WERI-Rb-1 (cell line): ENCODE measurements at regions not wholly inside any gene's neighbourhood (a gene's known extent, or its start where the extent isn't known, plus 50 kb on each side); places are given as distances from the start of the nearest gene placed in this dataset.
A peak's percentile ranks its signal among the peaks of the same experiment; 100 is the strongest.
"Not testable (repeated sequence)": the region's sequence is repeated elsewhere in the genome, so short reads cannot be mapped to it uniquely, and the experiment has no call there.

ENCODE experiments used
- DNase-seq: peaks from one replicate; pipeline ENCODE4 v3.0.0-alpha.2; 2020
- H3K27ac ChIP-seq: fragments of 250-450 bp; sonication (Bioruptor Pico); 2 replicates; pipeline ENCODE4 v1.5.1; 2020; ENCODE audit warnings: mild to moderate bottlenecking, moderate library complexity
- H3K27me3 ChIP-seq: fragments of 250-450 bp; sonication (Bioruptor Pico); 2 replicates; pipeline ENCODE4 v1.5.1; 2021; ENCODE audit warnings: mild to moderate bottlenecking, low read depth, moderate library complexity; ENCODE audit not compliant: insufficient read depth, severe bottlenecking
- H3K36me3 ChIP-seq: fragments of 250-450 bp; sonication (Bioruptor Pico); 2 replicates; pipeline ENCODE4 v1.5.1; 2020; ENCODE audit warnings: mild to moderate bottlenecking, moderate library complexity
- H3K4me3 ChIP-seq: 2 replicates; pipeline ENCODE4 v1.5.1; 2011; ENCODE audit warnings: low read depth, mild to moderate bottlenecking, control low read depth, low read length
- H3K9me3 ChIP-seq: fragments of 250-450 bp; sonication (Bioruptor Pico); 2 replicates; pipeline ENCODE4 v1.5.1; 2021; ENCODE audit warnings: mild to moderate bottlenecking, moderate library complexity; ENCODE audit not compliant: severe bottlenecking
- TF ChIP-seq, protein P1 (sequence below): IDR thresholded peaks from 2 replicates; pipeline ENCODE4 v1.5.1; 2011; ENCODE audit warnings: low read depth, mild to moderate bottlenecking, control low read depth, inconsistent platforms, low read length

DNA sequence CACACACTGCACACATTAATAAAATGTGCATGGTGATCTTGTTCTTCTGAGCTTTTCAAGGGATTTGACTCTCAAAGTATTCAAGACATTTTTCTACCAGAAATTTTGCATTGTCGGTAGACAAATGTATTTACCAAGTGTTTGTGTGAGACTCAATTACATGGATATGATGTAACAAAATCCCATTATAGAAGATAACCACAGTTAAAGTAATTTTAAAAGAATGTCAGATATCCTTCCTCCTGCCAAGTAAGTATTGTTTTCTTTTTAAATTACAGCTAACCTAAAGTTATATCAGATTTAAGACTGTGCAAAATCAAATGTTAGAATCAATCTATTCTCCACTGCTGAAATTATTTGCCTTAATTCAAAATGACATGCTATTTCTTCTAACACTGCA lies 1344.5 kb upstream of the CHAC2 start:
- TF ChIP-seq, protein P1, sequence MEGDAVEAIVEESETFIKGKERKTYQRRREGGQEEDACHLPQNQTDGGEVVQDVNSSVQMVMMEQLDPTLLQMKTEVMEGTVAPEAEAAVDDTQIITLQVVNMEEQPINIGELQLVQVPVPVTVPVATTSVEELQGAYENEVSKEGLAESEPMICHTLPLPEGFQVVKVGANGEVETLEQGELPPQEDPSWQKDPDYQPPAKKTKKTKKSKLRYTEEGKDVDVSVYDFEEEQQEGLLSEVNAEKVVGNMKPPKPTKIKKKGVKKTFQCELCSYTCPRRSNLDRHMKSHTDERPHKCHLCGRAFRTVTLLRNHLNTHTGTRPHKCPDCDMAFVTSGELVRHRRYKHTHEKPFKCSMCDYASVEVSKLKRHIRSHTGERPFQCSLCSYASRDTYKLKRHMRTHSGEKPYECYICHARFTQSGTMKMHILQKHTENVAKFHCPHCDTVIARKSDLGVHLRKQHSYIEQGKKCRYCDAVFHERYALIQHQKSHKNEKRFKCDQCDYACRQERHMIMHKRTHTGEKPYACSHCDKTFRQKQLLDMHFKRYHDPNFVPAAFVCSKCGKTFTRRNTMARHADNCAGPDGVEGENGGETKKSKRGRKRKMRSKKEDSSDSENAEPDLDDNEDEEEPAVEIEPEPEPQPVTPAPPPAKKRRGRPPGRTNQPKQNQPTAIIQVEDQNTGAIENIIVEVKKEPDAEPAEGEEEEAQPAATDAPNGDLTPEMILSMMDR = no peak
- no peak overlapping the region for H3K4me3 ChIP-seq
- no peak overlapping the region for H3K27ac ChIP-seq
- H3K27me3 ChIP-seq = no peaks in the 10 kb centered on the region
- no peaks in the 10 kb centered on the region for H3K36me3 ChIP-seq
- H3K9me3 ChIP-seq = peaks cover 2% of the 10 kb centered on the region
- DNase-seq = no peak

DNA sequence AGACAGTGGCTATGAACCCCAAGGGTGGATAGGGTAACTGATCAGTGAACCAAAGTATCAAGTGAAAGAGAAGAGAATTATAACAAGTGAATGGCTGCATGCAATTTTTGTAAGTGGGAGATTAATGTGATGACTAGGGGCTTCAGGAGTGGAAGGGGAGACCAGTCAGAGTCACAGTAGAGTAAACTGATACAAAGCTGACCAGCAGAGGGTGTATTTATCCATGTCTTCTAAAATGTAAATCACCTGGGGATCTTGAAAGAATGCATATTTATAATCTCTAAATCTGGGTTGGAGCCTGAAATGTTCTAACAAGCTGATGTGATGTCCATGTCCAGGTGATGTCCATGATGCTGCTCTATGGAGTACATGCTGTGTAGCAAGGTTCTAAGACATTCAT lies 1351.3 kb upstream of the CHAC2 start:
- no peaks in the 10 kb centered on the region for H3K36me3 ChIP-seq
- H3K4me3 ChIP-seq = no peak overlapping the region
- DNase-seq = no peak
- peaks cover 2% of the 10 kb centered on the region for H3K9me3 ChIP-seq
- TF ChIP-seq, protein P1 = no peak; the same call in 1 of the 2 replicates
- H3K27ac ChIP-seq = no peak overlapping the region
- no peaks in the 10 kb centered on the region for H3K27me3 ChIP-seq

DNA sequence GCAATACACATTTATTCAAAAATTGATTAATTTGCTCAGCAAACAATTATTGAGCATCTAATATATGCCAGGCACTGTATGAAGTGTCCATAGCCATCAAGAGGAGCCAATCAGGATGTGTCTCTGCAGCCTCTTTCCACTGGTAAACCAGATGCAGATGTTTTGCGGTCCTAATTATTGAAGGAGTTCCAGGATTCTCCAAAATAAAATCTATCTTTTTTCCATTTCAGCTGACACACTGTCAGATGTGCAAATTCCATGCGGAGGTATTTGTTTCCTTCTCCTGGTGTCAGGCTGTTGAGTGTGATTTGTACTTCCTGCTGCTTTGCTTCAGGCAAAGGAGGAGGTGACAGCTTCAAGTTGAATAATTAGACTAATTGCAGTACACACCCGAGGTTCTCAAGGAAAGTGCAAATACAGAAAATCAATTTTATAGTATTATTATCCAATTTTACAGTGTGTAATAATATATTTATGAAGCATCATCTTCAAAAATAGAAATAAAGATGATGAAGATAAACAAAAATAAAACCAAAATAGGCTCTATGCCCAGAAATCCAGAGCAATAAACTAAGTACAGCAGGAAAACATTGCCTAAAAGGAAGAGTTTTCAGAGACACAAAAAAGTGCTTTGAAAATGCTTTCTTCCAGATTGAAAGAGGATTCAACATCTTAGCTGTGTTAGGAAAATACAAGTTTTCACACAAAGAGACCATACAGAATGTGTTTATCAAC lies 1352.9 kb upstream of the CHAC2 start:
- no peak overlapping the region for H3K27ac ChIP-seq
- H3K36me3 ChIP-seq = no peaks in the 10 kb centered on the region
- H3K4me3 ChIP-seq = no peak overlapping the region
- peaks cover 2% of the 10 kb centered on the region for H3K9me3 ChIP-seq
- TF ChIP-seq, protein P1 = no peak
- H3K27me3 ChIP-seq = no peaks in the 10 kb centered on the region
- DNase-seq = no peak

DNA sequence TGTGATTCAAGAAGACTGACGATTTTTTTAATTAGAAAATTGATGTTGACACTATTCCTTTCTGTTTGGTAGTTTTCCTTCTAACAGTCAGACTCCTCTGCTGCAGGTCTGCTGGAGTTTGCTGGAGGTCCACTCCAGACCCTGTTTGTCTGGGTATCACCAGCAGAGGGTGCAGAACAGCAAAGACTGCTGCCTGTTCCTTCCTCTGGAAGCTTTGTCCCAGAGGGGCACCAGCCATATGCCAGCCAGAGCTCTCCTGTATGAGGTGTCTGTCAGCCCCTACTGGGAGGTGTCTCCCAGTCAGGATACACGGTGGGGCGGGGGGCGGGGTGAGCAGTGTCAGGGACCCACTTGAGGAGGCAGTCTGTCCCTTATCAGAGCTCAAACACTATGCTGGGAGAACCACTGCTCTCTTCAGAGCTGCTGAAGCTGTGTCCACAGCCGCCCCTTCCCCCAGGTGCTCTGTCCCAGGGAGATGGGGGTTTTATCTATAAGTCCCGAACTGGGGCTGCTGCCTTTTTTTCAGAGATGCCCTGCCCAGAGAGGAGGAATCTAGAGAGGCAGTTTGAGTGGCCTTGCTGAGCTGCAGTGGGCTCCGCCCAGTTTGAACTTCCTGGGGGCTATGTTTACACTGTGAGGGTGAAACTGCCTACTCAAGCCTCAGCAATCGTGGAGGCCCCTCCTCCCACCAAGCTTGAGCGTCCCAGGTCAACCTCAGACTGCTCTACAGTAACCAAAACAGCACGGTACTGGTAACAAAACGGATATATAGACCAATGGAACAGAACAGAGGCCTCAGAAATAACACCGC lies 1358.1 kb upstream of the CHAC2 start:
- H3K9me3 ChIP-seq, H3K4me3 ChIP-seq, H3K36me3 ChIP-seq, H3K27me3 ChIP-seq, H3K27ac ChIP-seq: not testable (repeated sequence)
- peak; percentile 30 for DNase-seq
- TF ChIP-seq, protein P1 = peak; percentile 39; the same call in 1 of the 2 replicates

DNA sequence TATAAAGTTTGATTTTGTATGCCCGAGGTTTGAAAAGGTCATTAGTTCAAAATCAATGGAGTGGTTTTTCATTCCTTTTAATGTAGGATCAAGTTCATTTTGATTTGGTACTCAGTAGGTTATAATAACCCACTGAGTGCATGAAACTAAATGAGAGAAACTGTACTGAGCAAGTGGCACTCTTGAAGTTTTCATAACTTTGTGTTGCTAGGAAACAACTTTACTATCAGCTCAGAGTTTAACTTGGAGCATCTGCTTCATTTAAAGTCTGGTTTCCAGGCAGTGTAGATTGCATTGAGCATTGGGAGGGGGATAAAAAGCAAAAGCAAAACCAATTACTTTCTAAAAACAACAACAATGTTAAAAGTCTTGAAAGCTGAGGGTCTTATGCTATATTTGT lies 1361.6 kb upstream of the CHAC2 start:
- Histone ChIP-seq H3K36me3 (no peaks in the 10 kb centered on the region), H3K27ac (no peak overlapping the region), H3K4me3 (no peak overlapping the region), H3K9me3 (no peaks in the 10 kb centered on the region), H3K27me3 (no peaks in the 10 kb centered on the region)
- TF ChIP-seq, protein P1 = no peak
- DNase-seq = no peak
